ENCODE measurements at regions not wholly inside any gene's neighbourhood (a gene's known extent, or its start where the extent isn't known, plus 50 kb on each side); places are given as distances from the start of the nearest gene placed in this dataset.
"Not testable (repeated sequence)": the region's sequence is repeated elsewhere in the genome, so short reads cannot be mapped to it uniquely, and the experiment has no call there.

- not testable (repeated sequence) for H3K27ac ChIP-seq (ENCODE audit: low read depth, low read length); H3K36me3 ChIP-seq (ENCODE audit: insufficient read depth, low read length); H3K79me2 ChIP-seq (ENCODE audit: control insufficient read depth, insufficient read depth, low read length, unreplicated experiment); H3K27me3 ChIP-seq (ENCODE audit: insufficient read depth, low read length); H3K4me3 ChIP-seq (ENCODE audit: low read depth, low read length); H3K4me1 ChIP-seq (ENCODE audit: control insufficient read depth, insufficient read depth, low read length, unreplicated experiment); H2AFZ ChIP-seq (ENCODE audit: low read length, unreplicated experiment)
Observed at GRCh38 chr1:146673729-146674299, 264.3 kb upstream of the NBPF12 start.

GRCh38 chr1:146672608-146673007 is 265.5 kb upstream of the NBPF12 start:
- not testable (repeated sequence) for H3K27me3 ChIP-seq (ENCODE audit: insufficient read depth, low read length); H2AFZ ChIP-seq (ENCODE audit: low read length, unreplicated experiment); H3K4me1 ChIP-seq (ENCODE audit: control insufficient read depth, insufficient read depth, low read length, unreplicated experiment); H3K4me3 ChIP-seq (ENCODE audit: low read depth, low read length); H3K79me2 ChIP-seq (ENCODE audit: control insufficient read depth, insufficient read depth, low read length, unreplicated experiment); H3K36me3 ChIP-seq (ENCODE audit: insufficient read depth, low read length); H3K27ac ChIP-seq (ENCODE audit: low read depth, low read length)

GRCh38 chr1:146671588-146671987 is 266.5 kb upstream of the NBPF12 start:
- not testable (repeated sequence) for H3K27ac ChIP-seq (ENCODE audit: low read depth, low read length); H2AFZ ChIP-seq (ENCODE audit: low read length, unreplicated experiment); H3K36me3 ChIP-seq (ENCODE audit: insufficient read depth, low read length); H3K27me3 ChIP-seq (ENCODE audit: insufficient read depth, low read length); H3K4me3 ChIP-seq (ENCODE audit: low read depth, low read length); H3K79me2 ChIP-seq (ENCODE audit: control insufficient read depth, insufficient read depth, low read length, unreplicated experiment); H3K4me1 ChIP-seq (ENCODE audit: control insufficient read depth, insufficient read depth, low read length, unreplicated experiment)

GRCh38 chr1:146670832-146671566 is 267.1 kb upstream of the NBPF12 start:
- not testable (repeated sequence) for H3K36me3 ChIP-seq (ENCODE audit: insufficient read depth, low read length); H3K79me2 ChIP-seq (ENCODE audit: control insufficient read depth, insufficient read depth, low read length, unreplicated experiment); H3K27ac ChIP-seq (ENCODE audit: low read depth, low read length); H2AFZ ChIP-seq (ENCODE audit: low read length, unreplicated experiment); H3K4me3 ChIP-seq (ENCODE audit: low read depth, low read length); H3K4me1 ChIP-seq (ENCODE audit: control insufficient read depth, insufficient read depth, low read length, unreplicated experiment); H3K27me3 ChIP-seq (ENCODE audit: insufficient read depth, low read length)

- not testable (repeated sequence) for H2AFZ ChIP-seq (ENCODE audit: low read length, unreplicated experiment); H3K27ac ChIP-seq (ENCODE audit: low read depth, low read length); H3K4me3 ChIP-seq (ENCODE audit: low read depth, low read length); H3K4me1 ChIP-seq (ENCODE audit: control insufficient read depth, insufficient read depth, low read length, unreplicated experiment); H3K79me2 ChIP-seq (ENCODE audit: control insufficient read depth, insufficient read depth, low read length, unreplicated experiment); H3K27me3 ChIP-seq (ENCODE audit: insufficient read depth, low read length); H3K36me3 ChIP-seq (ENCODE audit: insufficient read depth, low read length)
Observed at GRCh38 chr1:146666275-146666674, 271.8 kb upstream of the NBPF12 start.

- H3K79me2 ChIP-seq (ENCODE audit: control insufficient read depth, insufficient read depth, low read length, unreplicated experiment); H3K36me3 ChIP-seq (ENCODE audit: insufficient read depth, low read length); H3K27me3 ChIP-seq (ENCODE audit: insufficient read depth, low read length); H3K4me1 ChIP-seq (ENCODE audit: control insufficient read depth, insufficient read depth, low read length, unreplicated experiment); H3K27ac ChIP-seq (ENCODE audit: low read depth, low read length); H2AFZ ChIP-seq (ENCODE audit: low read length, unreplicated experiment); H3K4me3 ChIP-seq (ENCODE audit: low read depth, low read length): not testable (repeated sequence)
Observed at GRCh38 chr1:146660242-146660641, 277.9 kb upstream of the NBPF12 start.

- H3K4me3 ChIP-seq (ENCODE audit: low read depth, low read length); H3K4me1 ChIP-seq (ENCODE audit: control insufficient read depth, insufficient read depth, low read length, unreplicated experiment); H3K27me3 ChIP-seq (ENCODE audit: insufficient read depth, low read length); H3K36me3 ChIP-seq (ENCODE audit: insufficient read depth, low read length); H2AFZ ChIP-seq (ENCODE audit: low read length, unreplicated experiment); H3K79me2 ChIP-seq (ENCODE audit: control insufficient read depth, insufficient read depth, low read length, unreplicated experiment); H3K27ac ChIP-seq (ENCODE audit: low read depth, low read length): not testable (repeated sequence)
Observed at GRCh38 chr1:146656356-146657060, 281.6 kb upstream of the NBPF12 start.

GRCh38 chr1:146654763-146655162 is 283.4 kb upstream of the NBPF12 start:
- H3K27me3 ChIP-seq (ENCODE audit: insufficient read depth, low read length); H3K4me1 ChIP-seq (ENCODE audit: control insufficient read depth, insufficient read depth, low read length, unreplicated experiment); H3K4me3 ChIP-seq (ENCODE audit: low read depth, low read length); H3K79me2 ChIP-seq (ENCODE audit: control insufficient read depth, insufficient read depth, low read length, unreplicated experiment); H2AFZ ChIP-seq (ENCODE audit: low read length, unreplicated experiment); H3K27ac ChIP-seq (ENCODE audit: low read depth, low read length); H3K36me3 ChIP-seq (ENCODE audit: insufficient read depth, low read length): not testable (repeated sequence)

GRCh38 chr1:146645978-146646604 is 292.0 kb upstream of the NBPF12 start:
- not testable (repeated sequence) for H3K4me3 ChIP-seq (ENCODE audit: low read depth, low read length); H3K4me1 ChIP-seq (ENCODE audit: control insufficient read depth, insufficient read depth, low read length, unreplicated experiment); H3K27me3 ChIP-seq (ENCODE audit: insufficient read depth, low read length); H3K79me2 ChIP-seq (ENCODE audit: control insufficient read depth, insufficient read depth, low read length, unreplicated experiment); H3K27ac ChIP-seq (ENCODE audit: low read depth, low read length); H2AFZ ChIP-seq (ENCODE audit: low read length, unreplicated experiment); H3K36me3 ChIP-seq (ENCODE audit: insufficient read depth, low read length)

- H3K4me3 ChIP-seq (ENCODE audit: low read depth, low read length); H2AFZ ChIP-seq (ENCODE audit: low read length, unreplicated experiment); H3K79me2 ChIP-seq (ENCODE audit: control insufficient read depth, insufficient read depth, low read length, unreplicated experiment); H3K4me1 ChIP-seq (ENCODE audit: control insufficient read depth, insufficient read depth, low read length, unreplicated experiment); H3K27ac ChIP-seq (ENCODE audit: low read depth, low read length); H3K27me3 ChIP-seq (ENCODE audit: insufficient read depth, low read length); H3K36me3 ChIP-seq (ENCODE audit: insufficient read depth, low read length): not testable (repeated sequence)
Observed at GRCh38 chr1:146641534-146641933, 296.6 kb upstream of the NBPF12 start.

GRCh38 chr1:146640671-146641070 is 297.5 kb upstream of the NBPF12 start:
- H3K4me1 ChIP-seq (ENCODE audit: control insufficient read depth, insufficient read depth, low read length, unreplicated experiment); H3K27ac ChIP-seq (ENCODE audit: low read depth, low read length); H3K4me3 ChIP-seq (ENCODE audit: low read depth, low read length); H2AFZ ChIP-seq (ENCODE audit: low read length, unreplicated experiment); H3K79me2 ChIP-seq (ENCODE audit: control insufficient read depth, insufficient read depth, low read length, unreplicated experiment); H3K36me3 ChIP-seq (ENCODE audit: insufficient read depth, low read length); H3K27me3 ChIP-seq (ENCODE audit: insufficient read depth, low read length): not testable (repeated sequence)

All from ACC112 (cell line).